ENCODE measurements at regions not wholly inside any gene's neighbourhood (a gene's known extent, or its start where the extent isn't known, plus 50 kb on each side); places are given as distances from the start of the nearest gene placed in this dataset.

- DNase-seq (ENCODE audit: low read depth) = peak; percentile 18
These were observed 478.1 kb downstream of the PLA2G4A start for GRCh38 chr1:187306710-187307415.

GRCh38 chr1:187310038-187310631 is 481.4 kb downstream of the PLA2G4A start:
- DNase-seq (ENCODE audit: low read depth) = no peak

- DNase-seq (ENCODE audit: low read depth) = peak; percentile 6
These were observed 484.4 kb downstream of the PLA2G4A start for GRCh38 chr1:187313115-187313514.

- peak; percentile 9 for DNase-seq (ENCODE audit: low read depth)
These were observed 497.8 kb downstream of the PLA2G4A start for GRCh38 chr1:187326557-187326956.

GRCh38 chr1:187336441-187337168 is 507.9 kb downstream of the PLA2G4A start:
- DNase-seq (ENCODE audit: low read depth) = no peak

GRCh38 chr1:187338762-187339412 is 510.1 kb downstream of the PLA2G4A start:
- DNase-seq (ENCODE audit: low read depth) = no peak

GRCh38 chr1:187342495-187342894 is 513.7 kb downstream of the PLA2G4A start:
- no peak for DNase-seq (ENCODE audit: low read depth)

GRCh38 chr1:187374082-187374481 is 545.3 kb downstream of the PLA2G4A start:
- DNase-seq (ENCODE audit: low read depth) = no peak

GRCh38 chr1:187374742-187375141 is 546.0 kb downstream of the PLA2G4A start:
- DNase-seq (ENCODE audit: low read depth) = no peak

- DNase-seq (ENCODE audit: low read depth) = peak; percentile 5
These were observed 554.6 kb downstream of the PLA2G4A start for GRCh38 chr1:187383366-187383765.

GRCh38 chr1:187384504-187384903 is 555.8 kb downstream of the PLA2G4A start:
- DNase-seq (ENCODE audit: low read depth) = no peak

- DNase-seq (ENCODE audit: low read depth) = peak; percentile 3
These were observed 561.6 kb downstream of the PLA2G4A start for GRCh38 chr1:187390215-187390818.

- DNase-seq (ENCODE audit: low read depth) = peak; percentile 25
These were observed 567.5 kb downstream of the PLA2G4A start for GRCh38 chr1:187396226-187396625.

- no peak for DNase-seq (ENCODE audit: low read depth)
These were observed 568.4 kb downstream of the PLA2G4A start for GRCh38 chr1:187396929-187397796.

- peak; percentile 61 for DNase-seq (ENCODE audit: low read depth)
These were observed 579.7 kb downstream of the PLA2G4A start for GRCh38 chr1:187408212-187409004.

- DNase-seq (ENCODE audit: low read depth) = peak; percentile 58
These were observed 580.6 kb downstream of the PLA2G4A start for GRCh38 chr1:187409341-187409740.

GRCh38 chr1:187411118-187411517 is 582.4 kb downstream of the PLA2G4A start:
- no peak for DNase-seq (ENCODE audit: low read depth)

- no peak for DNase-seq (ENCODE audit: low read depth)
These were observed 584.8 kb downstream of the PLA2G4A start for GRCh38 chr1:187413405-187414169.

GRCh38 chr1:187415065-187415464 is 586.3 kb downstream of the PLA2G4A start:
- DNase-seq (ENCODE audit: low read depth) = peak; percentile 25

All from M059J (cell line).